HK-2 (cell line): ENCODE measurements at regions not wholly inside any gene's neighbourhood (a gene's known extent, or its start where the extent isn't known, plus 50 kb on each side); places are given as distances from the start of the nearest gene placed in this dataset.
"Not testable (repeated sequence)": the region's sequence is repeated elsewhere in the genome, so short reads cannot be mapped to it uniquely, and the experiment has no call there.

Source experiments
- DNase-seq: peaks from one replicate; pipeline ENCODE4 v3.0.0-alpha.2; 2018; ENCODE audit not compliant: unreplicated experiment

DNA sequence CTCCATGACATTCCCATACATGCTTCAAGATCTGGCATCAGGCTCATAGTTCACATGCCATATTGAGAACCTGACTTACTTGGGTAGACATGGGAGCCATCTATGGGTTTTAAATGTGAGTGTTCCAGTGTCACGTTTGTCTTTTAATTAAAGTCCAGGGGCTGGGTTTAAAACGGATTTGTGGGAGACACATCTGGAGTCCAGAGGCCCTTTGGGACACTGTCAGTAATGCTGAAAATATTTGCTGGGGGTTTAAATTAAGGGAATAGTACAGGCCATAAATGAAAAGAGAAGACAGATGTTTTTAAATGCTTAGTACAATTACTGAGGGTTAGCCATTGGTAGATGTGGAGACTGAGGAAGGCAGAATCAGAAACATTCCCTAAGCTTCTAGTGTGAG lies 478.0 kb downstream of the PID1 start:
- no peak for DNase-seq

DNA sequence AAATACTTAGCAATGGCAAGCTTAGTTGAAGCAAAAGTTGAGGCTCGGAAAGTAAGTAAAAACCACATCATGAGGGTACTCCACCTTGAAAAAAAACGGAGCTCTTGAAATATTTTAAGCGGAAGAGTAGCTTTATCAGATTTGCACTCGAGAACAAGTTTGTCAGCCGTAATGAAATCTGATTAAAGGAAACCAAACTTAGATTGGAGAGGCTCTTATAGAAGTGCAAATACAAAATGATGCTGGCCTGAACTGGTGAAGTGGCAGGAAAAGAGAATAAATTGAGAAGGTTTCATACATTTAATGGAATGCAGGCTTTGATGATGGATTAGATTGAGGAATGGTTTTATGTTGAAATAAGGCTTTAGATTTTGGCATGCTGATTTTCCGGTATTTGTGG lies 484.2 kb downstream of the PID1 start:
- DNase-seq = no peak

DNA sequence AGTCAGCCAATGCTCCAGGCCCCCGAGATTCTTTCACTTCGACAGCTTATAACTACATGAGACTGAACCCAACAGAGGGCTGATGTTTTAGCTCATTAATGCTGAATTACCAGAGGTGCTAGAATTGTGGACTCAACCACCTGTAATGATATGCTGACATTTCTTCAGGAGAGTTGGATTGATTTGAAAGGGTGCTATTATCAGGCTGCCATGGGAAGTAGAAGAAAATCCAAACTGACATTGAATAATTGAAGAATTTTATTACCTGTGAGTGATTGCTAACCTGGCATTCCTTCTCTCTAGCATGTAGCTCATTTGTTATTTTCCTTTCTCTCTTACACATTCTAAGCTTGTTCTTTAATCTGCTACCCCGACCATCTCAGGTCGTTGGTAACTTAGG lies 488.8 kb downstream of the PID1 start:
- DNase-seq = no peak

DNA sequence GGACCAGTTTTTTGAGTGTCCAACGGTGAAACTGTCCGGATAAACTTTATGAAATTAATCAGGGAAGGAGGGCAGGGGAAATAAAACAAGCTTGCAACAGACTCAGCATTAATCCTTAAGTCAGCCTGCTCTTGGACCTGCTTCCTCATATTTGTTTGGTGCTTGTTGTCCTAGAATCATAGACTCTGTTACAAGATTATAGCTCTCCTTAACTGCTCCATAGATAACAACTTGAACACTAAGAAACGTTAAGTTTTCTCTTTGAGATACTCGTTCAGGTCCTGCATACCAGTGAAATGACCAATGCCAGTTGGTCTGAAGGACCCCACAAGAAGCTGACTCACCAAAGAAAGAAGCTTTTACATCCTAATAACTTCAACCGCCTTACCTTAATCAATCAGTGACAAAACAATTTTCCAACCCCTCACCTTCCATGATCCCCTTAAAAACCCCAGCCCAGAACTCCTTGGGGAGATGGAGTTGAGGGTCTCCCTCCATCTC lies 493.2 kb downstream of the PID1 start:
- no peak for DNase-seq

DNA sequence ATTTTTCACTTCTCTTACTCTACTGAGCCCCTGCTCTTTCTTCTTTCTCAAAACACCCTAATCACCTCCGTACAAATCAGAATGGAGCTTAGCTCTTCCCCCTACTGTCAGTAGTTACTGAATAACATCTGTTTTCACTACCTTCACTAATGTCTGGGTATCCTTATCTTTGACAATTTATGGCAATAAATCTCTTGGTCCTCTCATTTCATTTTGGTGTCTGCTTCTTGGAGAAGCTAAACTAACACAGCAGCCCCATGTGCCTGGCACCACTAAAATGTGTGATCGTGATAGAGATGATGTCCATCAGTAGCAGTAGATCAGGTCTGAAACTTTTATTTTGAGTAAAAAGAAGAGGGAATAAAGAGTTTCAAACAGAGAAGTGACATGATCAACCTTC lies 496.5 kb downstream of the PID1 start:
- DNase-seq = no peak

DNA sequence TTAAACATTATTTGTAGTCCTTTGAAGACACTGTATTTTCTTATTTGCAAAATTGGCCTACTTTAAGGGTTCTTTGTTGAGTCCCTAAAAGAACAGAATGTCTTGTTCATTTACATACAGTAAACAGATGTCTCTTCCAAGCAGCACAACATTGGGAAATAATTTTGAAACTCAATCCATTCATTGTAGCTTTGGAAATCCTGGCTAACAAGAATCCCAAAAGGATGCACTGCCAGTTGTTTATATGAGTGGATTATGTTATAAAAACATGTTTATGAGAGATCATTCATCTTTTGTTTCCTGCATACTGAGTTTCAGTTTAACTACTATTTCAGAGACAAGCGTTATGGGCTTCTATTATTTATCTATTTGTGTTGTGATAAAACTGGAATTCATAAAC lies 499.3 kb downstream of the PID1 start:
- no peak for DNase-seq

DNA sequence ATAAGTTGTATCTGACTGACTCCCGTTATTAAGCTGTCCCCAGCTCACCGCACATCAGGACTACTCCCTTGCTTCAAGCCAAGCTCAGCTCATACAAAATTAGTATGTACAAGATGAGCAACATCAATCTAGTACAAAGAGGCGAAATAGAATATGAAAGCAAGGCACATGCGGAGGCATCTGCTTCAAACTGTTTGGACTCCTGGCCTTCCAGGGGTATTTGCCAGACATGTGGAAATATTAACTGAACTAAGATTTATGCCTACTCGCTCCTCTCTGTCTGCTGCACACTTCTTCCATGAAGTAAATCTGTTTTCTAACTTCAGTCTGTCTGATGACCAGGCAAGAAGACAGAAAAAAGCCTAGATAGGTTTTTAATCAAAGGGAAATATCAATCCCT lies 499.8 kb downstream of the PID1 start:
- no peak for DNase-seq

DNA sequence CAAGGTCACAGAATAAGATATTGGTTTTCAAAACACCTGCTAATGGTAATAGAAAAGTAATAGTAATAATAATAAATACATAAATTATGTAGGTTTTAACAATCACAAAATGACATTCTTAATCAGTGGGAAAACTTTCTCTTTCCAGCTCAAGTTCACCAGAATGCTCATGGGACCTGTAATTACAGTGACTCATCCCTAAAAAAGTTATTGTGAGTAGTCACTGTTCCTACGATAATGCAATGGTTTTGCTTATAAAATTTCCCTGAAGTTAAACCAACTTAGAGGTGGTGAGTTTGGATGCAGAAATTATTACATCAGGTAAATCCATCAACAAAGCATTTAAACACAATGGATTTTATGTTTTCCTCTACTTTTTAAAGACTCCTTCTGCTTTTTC lies 502.3 kb downstream of the PID1 start:
- no peak for DNase-seq

DNA sequence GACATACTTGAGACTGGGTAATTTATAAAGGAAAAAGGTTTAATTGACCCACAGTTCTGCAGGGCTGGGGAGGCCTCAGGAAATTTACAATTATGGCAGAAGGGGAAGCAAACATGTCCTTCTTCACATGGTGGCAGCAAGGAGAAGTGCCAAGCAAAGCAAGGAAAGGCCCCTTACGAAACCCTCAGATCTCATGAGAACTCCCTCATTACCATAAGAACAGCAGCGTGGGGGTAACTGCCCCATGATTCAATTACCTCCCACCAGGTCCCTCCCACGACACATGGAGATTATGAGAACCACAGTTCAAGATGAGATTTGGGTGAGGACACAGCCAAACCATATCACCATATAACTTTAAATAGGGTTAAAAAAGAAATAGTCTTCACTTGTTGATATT lies 502.9 kb downstream of the PID1 start:
- DNase-seq = not testable (repeated sequence)

DNA sequence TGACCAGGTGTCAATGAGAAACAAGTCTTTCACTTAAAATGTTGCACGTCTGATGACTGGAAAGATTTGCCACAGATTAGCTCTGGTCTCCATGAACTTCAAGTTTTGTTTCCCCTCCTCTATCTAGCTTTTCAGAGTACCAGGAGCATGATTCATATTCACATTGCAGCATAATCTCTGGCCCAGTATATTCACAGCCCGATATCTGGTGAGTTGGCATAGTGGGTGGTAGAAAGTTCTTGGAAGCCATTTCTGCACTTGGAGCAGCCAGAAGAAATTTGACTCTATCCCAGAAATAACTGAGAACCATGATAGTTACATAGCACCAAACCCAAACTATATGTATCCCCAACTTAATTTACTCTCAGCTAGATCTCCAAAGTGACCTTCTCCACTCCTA lies 503.9 kb downstream of the PID1 start:
- DNase-seq = no peak

DNA sequence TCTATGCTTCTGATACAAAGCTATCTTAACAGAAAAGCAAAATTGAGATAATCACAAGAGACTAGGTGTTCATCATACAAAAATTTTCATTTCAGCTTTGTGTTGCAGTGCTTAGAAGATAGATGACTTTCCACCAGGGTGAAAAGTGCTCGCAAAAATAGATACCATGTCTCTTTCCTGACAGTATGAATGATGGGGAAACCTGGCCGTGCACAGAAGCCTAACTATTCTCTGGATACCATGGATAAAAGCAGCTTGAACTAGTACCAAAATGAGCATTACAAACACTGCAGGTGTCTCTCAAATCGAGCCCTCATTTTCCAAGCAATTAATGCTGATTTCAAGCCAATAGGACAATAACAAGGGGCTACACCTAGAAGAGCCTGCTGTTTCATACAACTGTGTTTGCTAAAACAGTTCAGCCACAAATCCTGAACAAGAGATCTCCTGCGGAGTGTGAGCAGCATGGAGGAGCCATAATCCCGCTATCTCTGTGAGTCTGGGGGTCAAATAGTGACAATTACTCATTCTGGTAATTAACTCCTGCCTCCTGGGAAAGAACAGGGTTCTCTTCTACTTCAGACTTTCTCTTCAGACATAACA lies 507.6 kb downstream of the PID1 start:
- DNase-seq = no peak

DNA sequence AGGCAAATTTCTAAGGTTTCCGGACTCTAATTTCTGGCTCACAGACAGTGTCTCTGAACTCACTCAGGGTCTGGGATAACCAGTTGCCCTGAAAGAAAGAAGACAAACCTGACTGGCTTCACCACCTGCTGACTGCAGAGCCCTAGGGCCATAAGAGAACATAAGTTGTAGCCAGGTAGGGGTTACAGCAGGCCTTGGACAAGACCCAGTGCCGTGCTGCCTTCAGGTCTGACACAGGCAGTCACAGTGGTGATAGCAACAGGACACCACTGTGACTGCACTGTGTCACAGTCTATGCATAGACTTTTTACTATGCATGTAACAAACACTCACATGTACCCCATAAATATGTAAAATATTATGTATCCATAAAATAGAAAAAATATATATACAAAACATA lies 508.5 kb downstream of the PID1 start:
- DNase-seq = no peak

DNA sequence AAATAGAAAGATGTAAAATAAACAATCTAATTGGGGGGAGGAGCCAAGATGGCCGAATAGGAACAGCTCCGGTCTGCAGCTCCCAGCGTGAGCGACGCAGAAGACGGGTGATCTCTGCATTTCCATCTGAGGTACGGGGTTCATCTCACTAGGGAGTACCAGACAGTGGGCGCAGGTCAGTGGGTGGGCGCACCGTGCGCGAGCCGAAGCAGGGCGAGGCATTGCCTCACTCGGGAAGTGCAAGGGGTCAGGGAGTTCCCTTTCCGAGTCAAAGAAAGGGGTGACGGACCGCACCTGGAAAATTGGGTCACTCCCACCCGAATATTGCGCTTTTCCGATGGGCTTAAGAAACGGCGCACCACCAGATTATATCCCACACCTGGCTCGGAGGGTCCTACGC lies 515.4 kb downstream of the PID1 start:
- DNase-seq = not testable (repeated sequence)

DNA sequence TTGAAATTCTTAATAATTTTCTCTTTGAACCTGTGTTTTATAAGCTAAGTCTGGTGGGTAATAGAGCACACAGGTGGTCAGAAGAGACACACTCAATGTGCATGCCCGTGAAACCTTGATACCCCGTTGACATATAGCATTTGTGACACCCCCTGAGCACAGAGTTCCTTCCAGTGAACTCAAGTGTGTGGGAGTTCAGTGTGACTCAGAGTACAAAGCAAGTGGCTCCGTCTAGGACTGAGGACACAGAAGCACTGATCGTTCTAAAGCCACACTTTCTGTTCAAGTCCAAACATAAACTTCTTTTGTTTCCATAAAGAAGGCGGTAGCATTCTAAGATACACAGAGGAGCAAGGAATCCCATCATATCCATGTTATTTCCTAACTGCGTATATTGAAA lies 523.6 kb downstream of the PID1 start:
- DNase-seq = no peak

DNA sequence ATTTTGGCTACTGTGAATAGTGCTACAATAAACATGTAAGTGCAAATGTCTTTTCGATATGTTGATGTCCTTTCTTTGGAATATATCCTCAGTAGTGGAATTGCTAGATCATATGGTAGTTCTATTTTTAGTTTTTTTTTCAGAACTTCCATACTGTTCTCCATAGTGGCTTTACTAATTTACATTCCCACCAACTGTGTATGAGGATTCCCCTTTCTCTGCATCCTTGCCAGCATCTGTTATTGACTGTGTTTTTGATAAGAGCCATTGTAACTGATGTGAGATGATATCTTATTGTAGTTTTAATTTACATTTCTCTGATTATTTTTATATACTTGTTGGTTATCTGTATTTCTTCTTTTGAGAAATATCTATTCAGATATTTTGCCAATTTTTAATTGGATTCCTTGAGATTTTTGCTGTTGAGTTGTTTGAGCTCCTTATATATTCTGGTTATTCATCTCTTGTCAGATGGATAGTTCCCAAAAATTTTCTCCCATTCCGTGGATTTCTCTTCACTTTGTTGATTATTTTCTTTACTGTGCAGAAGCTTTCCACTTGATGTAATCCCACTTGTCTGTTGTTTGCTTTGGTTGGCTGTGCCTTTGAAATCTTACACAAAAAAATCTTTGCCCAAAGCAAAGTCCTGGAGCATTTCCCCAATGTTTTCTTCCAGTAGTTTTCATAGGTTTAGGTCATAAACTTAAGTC lies 532.3 kb downstream of the PID1 start:
- DNase-seq = no peak

DNA sequence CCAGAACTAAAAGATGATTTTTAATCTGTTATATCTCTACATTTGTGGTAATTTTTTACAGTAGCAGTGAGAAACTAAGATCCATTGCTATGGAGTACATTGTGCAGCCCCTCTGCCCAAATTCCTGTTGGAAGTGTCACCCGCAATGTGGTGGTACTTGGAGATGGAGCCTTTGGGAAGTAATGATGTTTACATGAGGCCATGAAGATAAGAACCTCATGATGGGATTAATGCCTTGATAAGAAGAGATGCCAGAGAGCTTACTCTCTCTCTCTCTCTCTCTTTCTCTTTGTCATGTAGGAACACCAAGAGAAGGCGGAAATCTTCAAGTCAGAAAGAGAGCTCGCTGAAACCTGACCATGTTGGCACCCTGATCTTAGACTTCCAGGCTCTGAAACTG lies 535.4 kb downstream of the PID1 start:
- no peak for DNase-seq

DNA sequence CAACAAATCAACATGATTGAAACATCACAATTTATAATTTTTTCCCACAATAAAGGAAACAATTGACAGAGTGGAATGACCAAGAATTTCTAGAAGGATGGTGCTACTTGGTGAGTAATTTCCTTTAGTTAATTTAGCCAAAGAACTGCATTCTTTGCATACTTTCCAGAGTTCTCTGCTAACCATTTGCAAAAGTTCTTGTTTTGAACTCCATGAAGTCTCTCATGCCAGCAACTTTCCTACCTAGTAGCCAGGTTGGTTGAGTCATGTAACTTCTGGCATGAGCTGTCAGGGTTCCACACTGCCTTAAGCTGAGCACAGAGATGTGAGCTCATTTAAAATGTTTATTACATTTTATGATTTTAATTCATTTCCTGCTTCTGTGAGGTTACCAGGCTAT lies 539.6 kb downstream of the PID1 start:
- DNase-seq = peak; percentile 30

DNA sequence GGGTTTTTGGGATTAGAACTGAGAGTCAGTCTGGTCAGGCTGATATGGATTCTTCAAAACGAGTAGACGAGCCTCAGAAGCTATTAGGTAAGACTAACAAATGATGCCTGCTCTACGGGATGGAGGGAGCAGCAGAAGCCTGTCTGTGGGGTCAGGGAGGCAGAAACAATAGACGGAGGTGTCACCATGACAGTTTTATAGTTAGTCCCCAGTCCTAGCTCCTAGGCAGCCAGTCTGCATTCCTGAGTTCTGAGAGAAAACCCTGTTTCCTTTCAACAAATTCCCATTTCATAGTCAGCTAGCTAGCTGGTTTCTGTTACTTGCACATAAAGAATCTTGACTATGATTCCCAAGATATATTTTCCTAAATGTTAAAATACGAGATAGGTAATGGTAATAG lies 542.1 kb downstream of the PID1 start:
- DNase-seq = no peak

DNA sequence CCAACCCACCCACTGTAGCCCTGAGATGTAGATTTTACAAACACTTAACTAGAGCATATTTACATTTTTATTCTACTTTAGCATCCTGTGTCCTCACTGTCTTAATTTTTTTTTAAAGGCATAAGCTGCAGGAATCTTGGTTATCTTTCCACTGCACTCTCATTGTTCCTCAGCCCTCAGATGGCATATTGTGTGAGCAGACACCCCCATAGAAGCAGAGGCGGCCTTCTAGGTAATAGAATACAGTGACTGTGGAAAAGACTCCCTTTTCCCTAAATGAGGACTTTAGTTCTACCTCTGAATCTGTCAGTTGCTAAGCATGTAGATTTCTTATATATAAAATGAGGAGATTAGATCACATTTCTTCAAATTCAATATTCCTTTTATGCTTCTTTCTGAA lies 543.5 kb upstream of the SPHKAP start:
- DNase-seq = no peak

DNA sequence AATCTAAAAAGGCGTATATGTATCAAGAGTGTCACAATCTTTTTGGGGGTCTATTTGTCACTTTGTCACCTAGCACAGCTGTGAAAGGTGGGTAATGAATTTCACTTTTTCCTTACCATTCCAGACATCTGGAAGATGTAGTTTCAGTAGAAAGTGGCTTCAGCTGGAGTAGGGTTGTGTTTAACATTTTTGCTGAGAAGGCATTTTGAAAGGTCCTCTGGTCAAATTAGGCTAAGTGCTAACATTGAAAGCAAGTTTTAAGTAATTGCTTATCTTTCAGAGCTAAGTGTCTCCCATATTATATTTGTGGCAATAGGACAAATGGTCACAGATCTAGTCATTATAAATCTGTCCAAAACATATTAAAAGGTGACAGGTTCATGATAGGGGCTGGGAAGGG lies 542.1 kb upstream of the SPHKAP start:
- DNase-seq = no peak

DNA sequence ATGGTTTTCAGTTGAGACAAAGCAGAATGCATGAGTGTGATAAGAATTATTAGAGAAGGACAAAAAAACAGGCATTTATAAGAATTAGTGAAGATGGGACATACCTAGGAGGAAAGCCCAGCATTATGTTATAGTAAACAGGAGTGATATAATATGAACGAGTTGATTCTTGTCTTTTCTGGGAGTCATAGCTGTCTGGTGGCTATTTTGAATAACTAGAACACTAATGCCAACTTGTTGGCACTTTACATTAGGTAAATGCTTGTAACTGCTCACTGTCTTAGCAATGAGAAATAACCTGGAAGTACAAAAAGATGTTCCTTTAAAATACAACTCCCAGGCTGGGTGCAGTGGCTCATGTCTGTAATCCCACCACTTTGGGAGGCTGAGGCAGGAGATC lies 540.8 kb upstream of the SPHKAP start:
- no peak for DNase-seq

DNA sequence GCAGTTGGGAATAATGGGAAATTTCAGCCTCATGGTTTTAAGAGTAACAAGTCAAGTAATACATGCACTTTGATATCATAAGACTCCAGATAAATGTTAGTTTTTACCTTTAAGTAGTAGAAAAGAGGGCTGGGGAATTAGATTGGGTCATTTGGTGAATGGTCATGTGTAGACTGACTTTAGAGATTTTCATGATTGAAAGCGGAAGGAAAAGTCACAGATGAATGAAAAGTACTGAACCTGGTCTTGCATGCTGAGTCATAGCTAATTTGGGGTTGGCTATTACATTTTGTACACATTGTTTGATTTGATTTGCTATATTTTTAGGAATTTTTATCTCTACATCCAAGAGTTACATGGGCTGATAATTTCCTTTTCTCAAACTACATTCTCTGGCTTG lies 539.4 kb upstream of the SPHKAP start:
- DNase-seq = no peak

DNA sequence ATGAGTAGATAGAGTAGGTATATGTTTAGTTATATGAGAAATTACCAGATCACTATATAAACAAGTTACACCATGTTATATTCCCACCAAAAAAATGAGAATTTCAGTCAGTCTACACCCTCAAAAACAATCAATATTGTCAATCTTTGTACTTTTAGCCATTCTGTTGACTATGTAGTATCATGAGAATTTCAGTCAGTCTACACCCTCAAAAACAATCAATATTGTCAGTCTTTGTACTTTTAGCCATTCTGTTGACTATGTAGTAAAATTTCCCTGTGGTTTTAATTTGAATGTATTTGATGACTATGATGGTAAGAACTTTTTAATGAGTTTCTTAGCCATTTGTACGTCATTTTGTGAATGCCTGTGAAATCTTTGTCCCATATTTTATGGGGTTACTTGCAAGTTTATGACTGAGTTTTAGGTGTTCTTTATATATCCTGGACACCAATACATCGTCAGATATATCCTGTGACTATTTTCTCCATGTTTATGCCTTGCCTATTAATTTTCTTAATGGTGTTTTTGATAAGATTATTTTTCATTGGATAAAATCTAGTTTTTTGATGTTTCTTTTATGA lies 528.4 kb upstream of the SPHKAP start:
- no peak for DNase-seq

DNA sequence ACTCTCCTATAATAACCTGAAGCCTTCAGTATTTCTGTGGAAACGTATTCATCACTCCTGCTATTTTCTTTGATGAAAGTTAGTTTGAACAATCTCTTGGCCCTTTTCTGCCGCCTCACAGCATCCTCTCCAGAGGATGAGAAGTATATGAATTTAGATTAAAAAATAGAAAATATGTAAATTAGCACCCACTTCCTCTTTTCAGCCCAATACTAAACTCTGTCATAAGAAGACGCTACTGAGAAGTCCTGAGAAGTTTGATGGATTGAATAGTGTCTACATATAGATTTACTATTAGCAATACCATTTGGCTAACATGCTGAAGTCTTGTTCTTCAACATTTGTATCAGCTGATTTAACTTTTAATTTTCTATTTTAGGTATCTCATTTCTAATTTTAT lies 526.4 kb upstream of the SPHKAP start:
- DNase-seq = no peak
